GM12892 (cell line): ENCODE measurements at regions not wholly inside any gene's neighbourhood (a gene's known extent, or its start where the extent isn't known, plus 50 kb on each side); places are given as distances from the start of the nearest gene placed in this dataset.

Experiments
- POLR2A ChIP-seq: IDR thresholded peaks from 2 replicates; pipeline ENCODE4 v1.6.1; 2011; ENCODE audit warnings: low read depth, low read length, control low read depth
- POLR2AphosphoS5 ChIP-seq: IDR thresholded peaks from 2 replicates; pipeline ENCODE4 v1.6.1; 2011; ENCODE audit warnings: low read depth, low read length, control low read depth
- TAF1 ChIP-seq: IDR thresholded peaks from 2 replicates; pipeline ENCODE4 v1.6.1; 2011; ENCODE audit warnings: low read depth, mild to moderate bottlenecking, control low read depth, low read length, borderline replicate concordance

GRCh38 chrX:122579526-122579925 lies 604.6 kb upstream of the GRIA3 start:
- TF ChIP-seq POLR2A (no peak), POLR2AphosphoS5 (no peak), TAF1 (no peak)
